NT2/D1 (cell line): ENCODE measurements at regions not wholly inside any gene's neighbourhood (a gene's known extent, or its start where the extent isn't known, plus 50 kb on each side); places are given as distances from the start of the nearest gene placed in this dataset.

Source experiments
- SUZ12 ChIP-seq: IDR thresholded peaks from 2 replicates; pipeline ENCODE4 v1.6.1; 2011; ENCODE audit not compliant: insufficient read length, insufficient read depth; ENCODE audit errors: extremely low read depth
- YY1 ChIP-seq: IDR thresholded peaks from 2 replicates; pipeline ENCODE4 v1.6.1; 2011; ENCODE audit not compliant: insufficient read length, insufficient read depth
- ZNF274 ChIP-seq: IDR thresholded peaks from 2 replicates; pipeline ENCODE4 v1.6.1; 2011; ENCODE audit warnings: mild to moderate bottlenecking, low read depth, low read length

GRCh38 chr17:72397687-72398086 is 276.9 kb downstream of the SOX9 start:
- TF ChIP-seq SUZ12 (no peak), YY1 (no peak), ZNF274 (no peak)
